ENCODE measurements at regions not wholly inside any gene's neighbourhood (a gene's known extent, or its start where the extent isn't known, plus 50 kb on each side); places are given as distances from the start of the nearest gene placed in this dataset.

DNA sequence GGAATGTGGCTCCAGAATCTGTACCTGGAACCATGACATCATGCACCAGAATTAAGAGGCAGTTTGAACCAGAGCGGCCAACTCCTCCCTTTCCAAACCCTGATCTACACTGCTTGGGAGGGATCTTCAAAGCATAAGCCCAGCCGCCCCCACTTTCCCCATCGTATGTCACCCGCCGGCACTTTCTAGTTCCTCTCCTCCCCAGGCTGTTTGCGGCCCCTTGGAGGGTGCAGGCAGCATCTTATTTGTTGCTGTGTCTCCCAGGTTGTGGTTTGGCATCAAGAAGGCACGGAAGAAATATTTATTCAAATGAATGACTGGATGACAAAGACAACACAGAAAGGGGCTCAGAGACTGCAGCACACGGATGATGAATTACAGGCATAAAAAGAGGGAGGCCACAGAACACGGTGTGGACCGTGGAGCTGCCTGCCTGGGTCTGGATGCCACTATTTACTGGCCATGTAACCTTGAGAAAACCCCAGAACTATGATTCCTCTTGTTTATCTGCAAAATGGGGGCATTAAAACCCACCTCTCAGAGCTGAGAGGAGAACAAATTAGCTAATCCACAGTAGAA is 305.8 kb downstream of the EIPR1 start:
- DNase-seq (ENCODE audit: low read depth): no peak
- TF ChIP-seq, protein P1, sequence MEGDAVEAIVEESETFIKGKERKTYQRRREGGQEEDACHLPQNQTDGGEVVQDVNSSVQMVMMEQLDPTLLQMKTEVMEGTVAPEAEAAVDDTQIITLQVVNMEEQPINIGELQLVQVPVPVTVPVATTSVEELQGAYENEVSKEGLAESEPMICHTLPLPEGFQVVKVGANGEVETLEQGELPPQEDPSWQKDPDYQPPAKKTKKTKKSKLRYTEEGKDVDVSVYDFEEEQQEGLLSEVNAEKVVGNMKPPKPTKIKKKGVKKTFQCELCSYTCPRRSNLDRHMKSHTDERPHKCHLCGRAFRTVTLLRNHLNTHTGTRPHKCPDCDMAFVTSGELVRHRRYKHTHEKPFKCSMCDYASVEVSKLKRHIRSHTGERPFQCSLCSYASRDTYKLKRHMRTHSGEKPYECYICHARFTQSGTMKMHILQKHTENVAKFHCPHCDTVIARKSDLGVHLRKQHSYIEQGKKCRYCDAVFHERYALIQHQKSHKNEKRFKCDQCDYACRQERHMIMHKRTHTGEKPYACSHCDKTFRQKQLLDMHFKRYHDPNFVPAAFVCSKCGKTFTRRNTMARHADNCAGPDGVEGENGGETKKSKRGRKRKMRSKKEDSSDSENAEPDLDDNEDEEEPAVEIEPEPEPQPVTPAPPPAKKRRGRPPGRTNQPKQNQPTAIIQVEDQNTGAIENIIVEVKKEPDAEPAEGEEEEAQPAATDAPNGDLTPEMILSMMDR (conservative IDR thresholded peaks at IDR 0.05; ENCODE audit: low read depth, low read length): no peak
- no peak overlapping the region for H3K4me3 ChIP-seq (ENCODE audit: low read depth, low read length)

DNA sequence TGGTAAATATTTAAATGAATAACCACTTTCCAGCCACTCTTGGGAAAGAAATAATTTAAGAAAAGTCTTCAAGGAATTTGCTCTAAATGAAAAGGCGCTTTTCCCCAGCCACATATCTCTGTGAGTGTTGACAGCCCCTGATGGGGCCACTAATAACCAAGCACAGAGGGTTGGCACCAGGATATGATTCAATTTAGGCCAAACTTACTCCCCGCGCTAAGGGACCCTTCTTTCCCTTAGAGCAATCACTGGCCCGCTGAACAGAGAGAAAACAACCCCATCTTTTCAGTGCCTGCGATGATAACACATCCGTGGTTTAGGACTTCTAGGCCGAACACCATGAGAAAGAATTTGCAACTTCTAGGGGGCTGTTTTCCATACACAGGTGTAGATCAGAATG is 310.8 kb downstream of the EIPR1 start:
- H3K4me3 ChIP-seq (ENCODE audit: low read depth, low read length): no peak overlapping the region
- TF ChIP-seq, protein P1 (conservative IDR thresholded peaks at IDR 0.05; ENCODE audit: low read depth, low read length): no peak
- DNase-seq (ENCODE audit: low read depth): no peak

DNA sequence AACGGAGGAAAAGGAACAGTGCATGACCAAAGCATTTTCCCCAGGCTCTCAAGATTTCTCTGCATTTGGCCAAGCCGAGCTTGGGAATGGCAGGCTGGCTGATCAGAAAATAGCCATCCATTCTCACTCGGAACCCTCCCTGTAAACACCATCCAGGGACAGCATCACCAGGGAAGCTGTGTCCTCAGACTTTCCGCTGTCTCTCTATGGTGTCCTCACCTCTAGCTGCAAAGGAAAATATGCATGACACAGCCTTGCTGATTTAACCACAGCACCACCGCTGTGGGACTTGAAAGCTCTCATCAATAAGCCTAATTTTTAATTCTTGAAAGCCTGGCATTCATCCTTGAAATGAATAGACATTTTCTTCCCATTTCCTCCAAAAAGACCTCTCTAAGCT is 311.7 kb downstream of the EIPR1 start:
- DNase-seq (ENCODE audit: low read depth): no peak

DNA sequence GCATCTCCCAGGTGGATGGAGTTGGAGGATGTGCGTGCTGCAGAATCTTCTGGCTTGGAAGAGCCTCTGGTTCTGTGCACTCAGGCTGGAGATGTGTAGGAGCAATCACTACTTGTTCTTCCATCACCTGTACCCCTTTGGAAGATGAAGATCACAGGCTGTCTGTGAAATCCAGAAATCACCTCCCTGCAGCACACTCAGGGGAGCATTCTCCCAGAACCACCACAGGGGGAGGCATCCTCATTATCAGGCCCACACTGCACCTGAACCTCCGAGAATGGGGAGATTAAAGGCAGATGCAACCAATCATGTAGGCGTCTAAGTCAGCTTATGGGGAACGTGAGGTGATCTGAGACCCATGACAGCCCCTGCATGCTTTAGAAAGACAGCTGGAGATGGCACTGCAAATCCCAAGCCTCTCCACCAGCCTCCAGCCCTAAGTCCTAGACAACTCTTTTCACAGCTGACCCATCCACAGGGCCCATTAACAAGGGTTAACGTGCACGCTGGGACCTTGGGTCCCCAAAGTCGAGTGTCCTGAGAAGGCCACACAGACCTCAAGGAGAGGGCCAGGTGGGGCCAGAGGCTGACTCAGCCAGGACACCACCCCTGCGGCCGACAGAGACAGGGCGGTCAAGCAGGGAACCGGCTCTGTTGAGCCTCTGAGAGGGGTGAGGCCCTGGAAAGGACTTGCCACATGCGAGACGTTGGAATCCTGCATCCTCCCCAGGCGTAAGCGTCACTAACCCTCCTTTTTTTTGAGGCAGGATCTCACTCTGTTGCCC is 314.9 kb downstream of the EIPR1 start:
- H3K4me3 ChIP-seq (ENCODE audit: low read depth, low read length): no peak overlapping the region
- DNase-seq (ENCODE audit: low read depth): no peak
- TF ChIP-seq, protein P1 (conservative IDR thresholded peaks at IDR 0.05; ENCODE audit: low read depth, low read length): no peak

More for the DNA sequence above, 311.7 kb downstream of the EIPR1 start:
- H3K4me3 ChIP-seq (ENCODE audit: low read depth, low read length): no peak overlapping the region
- TF ChIP-seq, protein P1 (conservative IDR thresholded peaks at IDR 0.05; ENCODE audit: low read depth, low read length): no peak

DNA sequence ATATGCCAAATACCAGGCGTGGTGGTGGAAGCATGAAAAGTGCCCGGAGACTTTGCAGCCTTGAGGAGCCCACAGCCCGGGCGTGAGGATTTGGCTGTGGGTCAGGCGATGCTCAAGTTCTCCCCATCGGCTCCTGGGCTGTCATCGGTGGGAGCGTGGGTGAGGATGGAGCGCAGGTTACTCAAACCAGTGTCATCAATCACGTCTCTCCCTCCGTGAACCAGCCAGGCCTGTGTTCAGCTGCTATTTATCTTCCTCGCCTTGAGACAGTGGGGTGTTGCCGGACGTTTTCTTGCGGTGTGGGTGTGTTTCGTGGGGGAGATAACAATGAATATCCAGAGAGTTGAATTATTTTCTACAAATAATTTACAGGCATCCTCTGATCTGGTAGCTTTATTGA is 317.6 kb downstream of the EIPR1 start:
- TF ChIP-seq, protein P1 (conservative IDR thresholded peaks at IDR 0.05; ENCODE audit: low read depth, low read length): no peak
- no peak for DNase-seq (ENCODE audit: low read depth)
- no peak overlapping the region for H3K4me3 ChIP-seq (ENCODE audit: low read depth, low read length)

DNA sequence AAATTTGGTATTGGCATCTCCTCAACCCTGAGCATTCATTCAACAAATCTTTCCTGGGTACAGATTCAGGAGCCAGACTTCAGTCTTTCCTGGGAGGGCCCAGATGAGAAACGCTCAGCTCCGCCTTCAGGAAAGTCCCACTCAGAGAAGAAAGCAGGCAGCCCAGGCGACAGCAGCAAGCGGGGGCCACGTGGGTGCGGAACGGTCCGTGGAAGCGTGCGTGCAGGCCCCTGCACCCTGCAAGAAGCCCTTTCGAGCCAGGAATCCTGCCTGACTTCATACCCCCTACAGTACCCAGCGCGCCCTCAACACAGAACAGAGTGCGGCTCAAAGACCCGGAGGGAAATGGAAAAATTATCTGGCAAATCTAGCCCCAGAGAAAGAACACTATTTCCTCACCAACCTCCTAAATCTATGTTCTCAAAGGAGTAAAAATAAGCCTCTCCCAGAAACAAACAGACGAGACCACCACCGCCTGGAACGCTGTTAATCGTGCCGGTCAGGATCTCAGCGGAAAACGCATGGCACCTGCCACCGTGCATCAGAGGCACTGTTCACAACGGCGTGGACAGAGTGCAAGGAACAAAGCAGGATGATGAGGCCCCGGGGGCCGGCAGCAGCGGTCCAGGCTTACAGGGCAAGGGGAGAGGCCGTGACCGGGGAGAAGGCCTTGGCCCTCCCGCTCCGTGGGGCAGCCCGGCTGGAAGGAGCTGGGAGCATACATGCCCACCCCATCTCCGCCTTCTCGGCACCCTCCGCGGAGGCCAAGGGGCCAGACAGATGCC is 318.3 kb downstream of the EIPR1 start:
- DNase-seq (ENCODE audit: low read depth): no peak
- H3K4me3 ChIP-seq (ENCODE audit: low read depth, low read length): no peak overlapping the region
- TF ChIP-seq, protein P1 (conservative IDR thresholded peaks at IDR 0.05; ENCODE audit: low read depth, low read length): no peak

All from choroid plexus epithelial cell (primary cell).